LNCaP clone FGC (cell line): ENCODE measurements at regions not wholly inside any gene's neighbourhood (a gene's known extent, or its start where the extent isn't known, plus 50 kb on each side); places are given as distances from the start of the nearest gene placed in this dataset.
A peak's percentile ranks its signal among the peaks of the same experiment; 100 is the strongest.
"Not testable (repeated sequence)": the region's sequence is repeated elsewhere in the genome, so short reads cannot be mapped to it uniquely, and the experiment has no call there.

Experiments used
- DNase-seq: peaks from one replicate; pipeline ENCODE4 v3.0.0-alpha.2; 2011; ENCODE audit warnings: low read depth
- H3K4me3 ChIP-seq: 2 replicates; pipeline ENCODE4 v1.5.1; 2011; ENCODE audit warnings: mild to moderate bottlenecking, low read depth, low read length, control low read depth
- TF ChIP-seq, protein P1 (sequence below): IDR thresholded peaks from 2 replicates; pipeline ENCODE4 v1.5.1; 2012; ENCODE audit warnings: mild to moderate bottlenecking; ENCODE audit not compliant: control insufficient read depth, insufficient read depth; ENCODE audit errors: extremely low read depth

- TF ChIP-seq, protein P1, sequence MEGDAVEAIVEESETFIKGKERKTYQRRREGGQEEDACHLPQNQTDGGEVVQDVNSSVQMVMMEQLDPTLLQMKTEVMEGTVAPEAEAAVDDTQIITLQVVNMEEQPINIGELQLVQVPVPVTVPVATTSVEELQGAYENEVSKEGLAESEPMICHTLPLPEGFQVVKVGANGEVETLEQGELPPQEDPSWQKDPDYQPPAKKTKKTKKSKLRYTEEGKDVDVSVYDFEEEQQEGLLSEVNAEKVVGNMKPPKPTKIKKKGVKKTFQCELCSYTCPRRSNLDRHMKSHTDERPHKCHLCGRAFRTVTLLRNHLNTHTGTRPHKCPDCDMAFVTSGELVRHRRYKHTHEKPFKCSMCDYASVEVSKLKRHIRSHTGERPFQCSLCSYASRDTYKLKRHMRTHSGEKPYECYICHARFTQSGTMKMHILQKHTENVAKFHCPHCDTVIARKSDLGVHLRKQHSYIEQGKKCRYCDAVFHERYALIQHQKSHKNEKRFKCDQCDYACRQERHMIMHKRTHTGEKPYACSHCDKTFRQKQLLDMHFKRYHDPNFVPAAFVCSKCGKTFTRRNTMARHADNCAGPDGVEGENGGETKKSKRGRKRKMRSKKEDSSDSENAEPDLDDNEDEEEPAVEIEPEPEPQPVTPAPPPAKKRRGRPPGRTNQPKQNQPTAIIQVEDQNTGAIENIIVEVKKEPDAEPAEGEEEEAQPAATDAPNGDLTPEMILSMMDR, result no peak
- no peak for DNase-seq
- H3K4me3 ChIP-seq, result no peak overlapping the region
These were observed 72.0 kb upstream of the FOXP2 start for GRCh38 chr7:114342431-114343179.

- H3K4me3 ChIP-seq, result no peak overlapping the region
- DNase-seq, result peak; percentile 14
- TF ChIP-seq, protein P1, result no peak
These were observed 73.0 kb upstream of the FOXP2 start for GRCh38 chr7:114341648-114342047.

DNA sequence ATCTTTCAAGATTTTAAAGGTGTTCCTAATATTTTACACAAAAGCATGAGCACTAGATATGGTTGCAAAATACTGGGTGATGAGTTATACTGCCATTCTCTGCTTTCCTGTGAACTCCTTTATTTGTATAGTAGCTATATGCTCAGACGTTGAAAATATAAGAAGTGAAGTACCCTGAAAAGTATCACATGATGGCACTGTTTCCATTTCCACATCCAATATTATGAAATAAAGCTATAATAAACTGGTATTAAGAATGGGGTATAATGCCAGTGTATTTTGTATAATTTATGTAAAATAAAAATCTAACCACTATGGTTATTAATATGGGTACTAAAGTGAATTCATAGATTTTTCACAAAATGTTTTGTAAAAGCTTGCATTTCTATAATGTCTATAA, 79.6 kb upstream of the FOXP2 start:
- DNase-seq, result no peak

DNA sequence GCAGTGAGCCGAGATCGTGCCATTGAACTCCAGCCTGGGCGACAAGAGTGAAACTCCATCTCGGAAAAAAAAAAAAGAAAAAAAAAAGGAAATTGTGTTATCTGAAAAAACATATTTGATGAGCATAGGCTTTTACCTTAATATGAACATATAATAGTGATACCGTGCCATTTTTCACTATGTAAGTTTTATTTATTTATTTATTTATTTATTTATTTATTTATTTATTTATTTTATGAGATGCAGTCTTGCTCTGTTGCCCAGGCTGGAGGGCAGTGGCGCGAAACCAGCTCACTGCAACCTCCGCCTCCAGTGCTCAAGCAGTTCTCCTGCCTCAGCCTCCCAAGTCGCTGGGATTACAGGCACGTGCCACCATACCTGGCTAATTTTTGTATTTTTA, 85.2 kb upstream of the FOXP2 start:
- not testable (repeated sequence) for H3K4me3 ChIP-seq, DNase-seq

More for the DNA sequence above, 79.6 kb upstream of the FOXP2 start:
- TF ChIP-seq, protein P1, result no peak
- no peak overlapping the region for H3K4me3 ChIP-seq

GRCh38 chr7:114317450-114318098, 97.0 kb upstream of the FOXP2 start:
- TF ChIP-seq, protein P1, result no peak
- DNase-seq, result no peak
- no peak overlapping the region for H3K4me3 ChIP-seq

- H3K4me3 ChIP-seq, result no peak overlapping the region
- DNase-seq, result peak; percentile 28
- TF ChIP-seq, protein P1, result no peak
These were observed 102.0 kb upstream of the FOXP2 start for GRCh38 chr7:114312649-114313048.

- TF ChIP-seq, protein P1, result peak; percentile 46
- H3K4me3 ChIP-seq, result no peak overlapping the region
- DNase-seq, result no peak
These were observed 104.1 kb upstream of the FOXP2 start for GRCh38 chr7:114310345-114311110.
